GM19324 (cell line): ENCODE measurements at regions not wholly inside any gene's neighbourhood (a gene's known extent, or its start where the extent isn't known, plus 50 kb on each side); places are given as distances from the start of the nearest gene placed in this dataset.

ENCODE experiments used
- ATAC-seq: cut with Tn5 transposase; IDR thresholded peaks from one replicate; pipeline ENCODE4 v1.9.1; 2021; ENCODE audit warnings: mild to moderate bottlenecking, moderate library complexity; ENCODE audit not compliant: unreplicated experiment, low FRiP score

DNA sequence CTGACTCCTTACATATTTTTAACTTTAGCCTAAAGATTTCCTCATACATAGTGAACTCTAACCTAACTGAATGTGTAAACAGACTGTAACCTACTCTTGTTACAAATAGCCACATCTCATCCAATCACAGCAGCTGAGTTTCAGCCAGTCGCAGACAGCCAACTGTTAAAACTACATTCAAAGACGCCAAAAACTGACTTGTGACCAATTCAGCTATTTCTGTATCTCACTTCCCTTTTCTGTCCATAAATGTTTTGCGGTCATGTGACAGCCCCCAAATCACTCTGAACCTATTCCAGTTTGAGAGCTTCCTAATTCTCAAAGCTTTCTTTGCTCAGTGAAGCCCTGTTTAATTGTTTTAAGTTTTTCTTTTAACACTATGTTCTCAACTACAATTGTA is 2731.9 kb downstream of the ARAP2 start:
- ATAC-seq: no peak

DNA sequence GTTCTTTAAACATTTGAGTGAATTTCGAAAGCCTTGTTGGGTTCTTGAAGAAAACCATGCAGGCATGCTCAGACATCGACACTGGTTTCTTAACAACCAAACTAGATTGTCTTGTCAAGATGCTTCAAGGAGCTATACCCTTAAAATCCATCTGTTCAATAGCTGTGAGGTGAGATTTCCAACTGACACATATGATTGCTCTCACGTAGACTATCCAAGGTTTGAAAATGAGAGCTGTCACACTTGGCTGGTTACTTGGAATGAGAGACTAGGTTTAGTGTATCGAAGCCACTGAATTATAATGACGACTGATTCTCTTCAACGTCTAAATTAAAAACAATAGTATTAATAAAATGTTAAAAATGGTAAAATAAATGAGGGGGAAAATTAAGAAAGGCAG is 2725.5 kb downstream of the ARAP2 start:
- ATAC-seq: no peak

DNA sequence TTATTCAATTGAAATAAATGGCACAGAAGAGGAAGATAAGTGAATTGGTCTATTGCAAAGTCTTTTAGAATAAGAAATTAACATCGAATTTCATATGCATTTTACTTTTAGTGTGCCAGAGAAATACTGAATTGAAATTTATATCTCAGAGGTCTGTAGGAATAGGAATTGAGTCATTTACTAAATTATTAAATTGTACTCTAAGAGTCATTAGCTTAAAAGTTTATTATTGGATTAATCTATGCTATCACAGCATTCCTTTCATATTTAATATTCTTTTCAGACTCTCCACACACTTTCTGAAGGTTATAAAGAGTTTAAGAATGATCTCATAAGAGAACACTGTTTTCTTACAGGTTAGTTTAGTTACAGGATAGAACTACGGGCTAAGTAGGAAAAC is 2711.5 kb downstream of the ARAP2 start:
- no peak for ATAC-seq

DNA sequence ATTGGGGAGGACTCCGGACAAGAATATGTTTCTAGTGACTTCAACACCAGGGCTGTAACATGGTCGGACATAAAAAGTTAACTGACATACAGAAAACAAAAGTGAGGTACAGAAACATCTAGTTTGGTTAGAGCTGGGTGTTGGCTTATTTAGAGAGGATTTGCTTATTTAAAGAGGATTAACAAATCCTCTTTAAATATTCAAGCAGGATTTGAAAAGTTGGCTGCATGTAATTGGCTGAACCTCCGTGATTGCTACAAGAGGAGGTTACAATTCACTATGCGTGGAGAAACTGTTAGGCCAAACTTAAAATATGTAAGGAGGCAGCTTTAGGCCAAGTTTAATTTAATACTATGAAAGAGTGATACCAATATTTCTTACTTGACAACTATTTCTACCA is 2707.4 kb downstream of the ARAP2 start:
- ATAC-seq: no peak

DNA sequence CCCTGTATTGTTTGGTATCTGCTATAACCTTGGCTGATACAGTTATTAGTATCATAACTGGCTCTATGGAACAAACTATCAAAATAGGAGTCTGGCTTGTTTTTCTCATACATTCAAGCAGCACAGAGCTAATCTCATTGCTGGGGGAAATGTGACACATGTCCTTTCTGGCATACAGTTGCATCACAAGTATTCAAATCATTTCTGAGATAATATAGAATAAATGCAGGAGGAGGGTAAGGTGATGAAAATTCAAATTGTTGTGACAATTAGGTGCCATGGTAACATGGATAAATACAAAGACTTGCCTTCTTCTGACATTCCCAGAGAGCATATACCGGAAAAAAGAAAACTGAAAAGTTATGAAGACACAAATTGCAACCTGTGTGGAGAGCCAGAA is 2706.8 kb downstream of the ARAP2 start:
- no peak for ATAC-seq

DNA sequence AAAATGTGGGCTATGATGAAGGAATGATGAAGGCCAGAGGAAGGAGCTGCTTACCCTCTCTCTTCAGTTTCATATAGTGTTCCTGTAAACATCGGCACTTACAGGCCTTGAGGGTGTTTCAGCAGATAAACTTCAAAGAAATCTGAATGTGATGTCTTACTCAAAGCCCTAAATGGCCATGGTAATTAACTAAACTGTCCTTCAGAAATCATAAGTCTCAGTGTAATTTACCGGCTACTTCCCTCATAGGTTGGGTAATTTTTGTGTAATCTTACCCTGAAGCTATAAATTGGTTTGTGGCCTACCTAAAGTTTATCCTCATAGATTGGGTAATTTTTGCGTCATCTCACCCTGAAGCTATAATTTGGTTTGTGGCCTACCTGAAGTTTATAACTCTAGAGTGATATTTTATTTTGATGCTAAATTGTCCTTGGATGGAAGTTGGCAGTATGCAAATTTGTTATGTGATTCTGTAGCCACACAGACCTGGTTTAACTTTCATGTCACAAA is 2700.3 kb downstream of the ARAP2 start:
- ATAC-seq: no peak

DNA sequence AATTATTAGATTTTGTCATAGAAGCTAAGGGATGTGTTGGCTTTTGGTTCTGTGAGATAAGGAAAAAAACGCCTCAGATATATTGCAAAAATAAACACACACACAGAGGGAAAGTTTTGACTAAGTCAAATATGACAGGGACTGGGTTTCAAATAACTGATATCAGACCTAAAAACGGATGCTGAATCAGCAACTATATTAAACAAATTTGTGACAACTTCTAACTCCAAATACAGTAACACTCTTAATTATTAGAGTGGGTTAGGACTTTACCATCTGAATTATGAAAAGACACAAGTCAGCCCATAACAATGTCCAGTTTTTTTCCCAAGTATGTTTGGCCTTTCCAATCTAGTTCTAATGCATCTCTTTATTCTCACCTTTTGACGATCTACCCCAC is 2693.1 kb downstream of the ARAP2 start:
- ATAC-seq: no peak

DNA sequence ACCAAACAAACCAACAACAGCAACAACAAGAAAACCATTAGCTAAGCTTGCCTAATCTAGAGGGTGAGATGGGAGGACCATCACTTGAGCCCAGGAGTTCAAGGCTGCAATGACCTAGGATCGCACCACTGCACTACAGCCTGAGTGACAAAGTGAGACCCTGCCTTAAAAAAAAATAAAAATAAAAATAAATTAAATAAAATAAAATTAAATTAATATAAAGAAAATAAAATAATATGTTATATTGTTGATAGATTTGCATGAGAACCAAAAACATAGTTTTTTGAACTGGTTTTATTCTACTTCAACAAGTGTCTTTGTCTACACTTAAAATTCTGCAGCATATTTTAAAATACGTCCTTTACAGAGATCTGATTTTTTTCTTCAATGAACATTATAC is 2683.1 kb downstream of the ARAP2 start:
- no peak for ATAC-seq

DNA sequence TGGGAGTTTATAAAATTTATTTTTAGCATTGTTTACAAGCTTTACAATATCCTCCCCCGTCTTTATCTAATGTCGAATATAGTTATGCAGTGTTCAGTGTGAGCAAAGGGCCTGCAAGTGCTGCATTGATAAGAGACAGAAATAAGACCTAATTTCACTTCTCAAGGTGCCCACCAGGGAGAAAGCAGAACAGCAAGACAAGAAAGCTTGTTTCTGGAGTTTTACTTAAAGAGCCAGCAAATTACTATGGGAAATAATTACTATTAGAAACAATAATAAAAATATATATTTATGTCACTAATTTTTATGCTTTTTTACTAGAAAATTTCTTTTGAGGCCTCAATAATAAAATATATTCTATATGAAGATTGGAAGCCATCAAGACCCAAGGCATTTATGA is 2677.7 kb downstream of the ARAP2 start:
- no peak for ATAC-seq

DNA sequence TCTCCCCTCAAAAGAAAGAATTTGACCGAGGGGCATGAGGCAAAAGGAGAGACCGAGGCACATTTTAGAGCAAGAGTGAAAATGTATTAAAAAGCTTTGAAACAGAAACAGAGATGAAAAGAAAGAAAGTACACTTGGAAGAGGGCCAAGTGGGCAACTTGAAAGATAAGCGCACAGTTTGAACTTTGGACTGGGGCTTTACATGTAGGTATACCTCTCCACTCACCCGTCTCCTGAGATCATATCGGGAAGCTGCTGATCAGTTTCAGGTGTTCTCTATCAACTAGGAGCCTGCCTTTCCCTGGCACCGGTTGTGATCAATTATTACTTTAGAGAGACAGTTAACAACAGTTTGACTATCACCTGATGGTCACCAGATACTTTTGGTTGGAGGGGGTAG is 2666.5 kb downstream of the ARAP2 start:
- ATAC-seq: no peak

DNA sequence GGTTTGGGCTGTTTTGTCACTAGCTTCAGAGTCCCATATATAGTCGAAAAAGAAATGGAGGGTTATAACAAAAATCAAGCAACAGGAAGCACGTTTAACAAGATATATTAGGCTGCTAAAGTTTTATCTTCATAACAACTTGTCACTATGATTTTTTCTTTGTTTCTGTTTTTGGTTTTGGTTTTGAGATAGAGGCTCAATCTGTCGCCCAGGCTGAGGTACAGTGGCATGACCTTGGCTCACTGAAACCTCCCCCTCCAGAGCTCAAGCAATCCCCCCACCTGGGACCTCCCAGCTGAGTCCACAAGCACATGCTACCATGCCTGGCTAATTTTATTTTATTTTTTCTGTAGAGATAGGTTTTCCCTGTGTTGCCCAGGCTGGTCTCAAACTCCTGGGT is 2664.4 kb downstream of the ARAP2 start:
- ATAC-seq: no peak

DNA sequence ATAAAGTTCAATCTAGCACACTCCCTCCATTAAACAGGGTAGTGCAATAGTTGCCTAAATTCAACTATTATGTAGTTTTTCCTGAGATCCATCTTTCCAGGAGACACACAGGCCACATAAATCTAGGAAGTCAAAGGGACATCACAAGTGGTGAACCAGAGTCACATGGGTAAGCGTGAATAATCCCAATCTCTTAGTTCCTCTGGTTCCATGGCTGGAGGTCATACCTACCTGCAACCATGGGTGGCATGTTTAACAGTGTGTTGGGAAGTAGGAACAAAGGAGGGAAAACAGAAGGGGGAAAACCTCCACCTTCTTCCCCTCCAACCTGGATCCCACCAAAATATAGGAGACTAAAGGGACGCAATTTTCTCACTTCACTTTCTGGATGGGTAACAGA is 2651.6 kb downstream of the ARAP2 start:
- ATAC-seq: no peak

DNA sequence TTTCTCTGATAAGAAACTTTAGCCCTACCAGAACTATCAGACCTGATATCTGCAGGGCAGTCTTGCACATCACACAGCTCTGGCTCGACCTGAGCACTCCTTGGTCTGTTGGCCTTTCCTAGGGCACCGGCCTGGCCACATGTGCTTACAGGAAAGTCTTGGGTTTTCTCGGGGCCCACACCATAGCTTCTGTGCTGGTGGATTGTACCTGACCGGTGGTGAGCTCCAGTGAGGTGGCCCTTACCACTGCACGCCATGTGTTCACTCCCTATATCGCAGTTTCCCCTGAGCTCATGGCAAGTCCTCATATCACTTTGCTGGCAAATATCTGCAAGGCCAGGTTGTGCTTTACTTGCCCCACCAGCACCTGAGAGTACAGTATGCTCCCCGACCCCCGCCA is 2637.4 kb downstream of the ARAP2 start:
- no peak for ATAC-seq

DNA sequence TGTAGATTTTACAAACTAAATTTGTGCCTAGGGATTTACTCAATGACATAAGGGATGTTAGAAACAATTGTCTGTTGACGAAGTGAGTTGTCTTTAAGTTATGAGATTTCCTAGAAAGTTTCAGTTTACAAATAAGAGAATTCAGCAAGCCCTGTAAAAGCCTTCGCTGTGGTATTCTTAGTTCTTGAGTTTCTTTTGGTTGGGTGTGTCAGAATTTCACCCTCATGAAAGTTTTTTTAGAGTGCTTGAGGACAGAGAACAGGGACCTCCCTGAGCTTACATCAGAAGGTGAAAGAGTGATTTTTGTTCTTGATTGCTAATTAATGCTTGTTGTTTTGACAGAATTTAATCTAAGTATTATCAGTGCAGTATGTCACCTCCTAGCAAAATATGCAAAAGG is 2628.2 kb downstream of the ARAP2 start:
- ATAC-seq: no peak

DNA sequence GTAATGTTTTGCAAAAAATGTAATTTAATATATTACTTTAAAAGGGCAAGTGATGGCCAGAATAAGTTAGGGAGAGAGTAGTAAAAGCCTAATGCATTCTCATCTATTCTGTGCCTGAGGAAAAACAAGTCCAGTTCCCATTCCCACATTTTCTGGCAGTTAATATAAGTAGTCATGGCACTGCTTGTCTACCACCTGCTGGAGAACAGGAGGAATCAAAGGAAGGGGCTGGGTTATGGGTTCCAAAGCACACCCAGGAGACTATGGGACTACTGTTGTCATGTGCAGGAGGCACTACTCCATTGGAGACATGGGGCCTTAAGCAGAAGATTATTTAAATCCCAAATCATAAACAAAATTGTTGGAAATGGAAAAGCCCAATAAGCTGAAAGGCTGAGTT is 2618.6 kb downstream of the ARAP2 start:
- no peak for ATAC-seq

DNA sequence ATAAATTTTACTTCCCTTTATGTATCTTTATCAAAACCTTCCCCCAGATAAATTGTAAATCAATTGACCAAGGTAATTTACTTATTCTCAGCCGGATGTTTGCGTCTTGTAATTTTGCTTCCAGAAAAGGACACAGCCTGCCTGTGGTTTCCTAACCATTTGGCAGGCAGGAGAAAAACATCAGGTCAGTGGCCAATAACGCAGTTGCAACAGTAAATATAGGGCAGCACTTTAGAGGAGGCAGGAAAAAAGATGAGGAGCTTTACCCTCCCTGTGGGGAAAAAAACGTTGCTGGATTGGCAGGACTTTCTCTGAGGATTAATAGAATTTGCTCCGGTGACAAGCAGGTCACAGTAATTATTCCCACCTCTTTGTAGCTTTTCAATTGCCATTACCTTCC is 2618.1 kb downstream of the ARAP2 start:
- no peak for ATAC-seq

DNA sequence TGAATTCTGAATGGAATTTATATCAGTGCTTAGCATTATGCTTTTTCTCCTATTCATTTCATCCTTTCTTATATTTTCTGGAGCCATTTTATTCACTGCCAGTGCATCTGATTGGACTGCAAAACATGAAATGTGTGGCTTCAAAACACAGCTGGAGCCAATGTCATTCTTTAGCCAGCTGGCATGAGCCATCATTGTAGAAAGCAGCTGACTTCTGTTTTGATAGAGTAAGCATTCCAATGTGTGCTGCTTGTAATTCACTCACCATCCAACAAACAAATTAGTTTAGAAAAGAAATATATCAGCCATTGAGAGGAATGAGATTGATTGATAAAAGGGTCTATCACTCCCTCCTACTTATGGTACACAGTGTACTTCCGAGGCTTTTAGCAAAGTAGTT is 2616.0 kb downstream of the ARAP2 start:
- no peak for ATAC-seq

DNA sequence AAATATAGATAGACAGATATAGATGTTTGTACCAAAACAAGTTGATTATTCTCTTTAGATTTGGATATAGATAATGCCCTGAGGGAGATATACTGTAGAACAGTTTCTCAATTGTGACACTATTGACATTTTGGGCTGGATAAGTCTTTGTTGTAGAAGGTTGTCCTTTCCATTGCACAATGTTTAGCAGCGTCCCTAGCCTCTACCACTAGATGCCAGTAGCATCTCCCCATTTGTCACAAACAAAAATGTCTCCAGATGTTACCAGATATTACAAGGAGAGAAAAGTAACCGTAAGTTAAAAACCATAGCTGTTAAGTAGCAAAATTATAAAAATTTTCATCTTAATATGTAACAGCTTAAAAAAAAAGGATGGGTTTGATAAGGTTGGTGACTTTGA is 2595.3 kb downstream of the ARAP2 start:
- no peak for ATAC-seq

DNA sequence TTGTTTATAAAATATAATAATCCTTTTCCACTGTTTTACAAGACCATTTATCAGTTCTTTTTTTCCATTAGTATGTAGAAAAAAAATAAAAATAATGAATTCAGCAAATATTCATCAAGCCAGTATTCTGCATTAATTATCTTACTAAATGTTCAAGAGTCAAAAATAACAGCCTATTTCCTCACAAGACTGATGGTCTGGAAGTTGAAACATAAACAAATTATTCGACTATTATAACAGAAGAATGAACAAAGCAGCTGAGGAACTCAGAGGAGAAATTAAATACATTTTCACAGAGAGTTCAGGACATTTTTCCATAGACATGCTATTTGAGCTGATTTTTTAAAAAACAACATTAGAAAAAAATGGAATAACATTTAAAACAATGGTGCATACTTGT is 2594.8 kb downstream of the ARAP2 start:
- ATAC-seq: no peak

DNA sequence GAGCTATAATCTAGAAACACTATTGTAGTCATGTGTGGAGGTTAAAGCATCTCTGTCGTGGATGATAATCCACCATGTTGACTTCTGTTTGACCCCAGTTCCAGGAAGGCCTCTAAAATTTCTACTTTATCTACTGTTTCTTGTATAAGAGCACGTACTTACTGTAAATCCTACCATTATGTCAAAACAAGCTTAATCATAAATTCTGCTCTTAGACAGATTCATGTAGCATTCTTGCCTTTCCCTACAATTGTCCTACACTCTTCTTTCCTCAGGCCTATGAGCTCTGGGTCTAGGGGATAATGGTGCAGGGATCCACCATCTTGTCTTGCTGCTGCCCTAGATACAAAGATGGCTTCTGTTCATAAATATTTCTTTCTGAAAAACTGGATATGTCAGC is 2594.3 kb downstream of the ARAP2 start:
- no peak for ATAC-seq

DNA sequence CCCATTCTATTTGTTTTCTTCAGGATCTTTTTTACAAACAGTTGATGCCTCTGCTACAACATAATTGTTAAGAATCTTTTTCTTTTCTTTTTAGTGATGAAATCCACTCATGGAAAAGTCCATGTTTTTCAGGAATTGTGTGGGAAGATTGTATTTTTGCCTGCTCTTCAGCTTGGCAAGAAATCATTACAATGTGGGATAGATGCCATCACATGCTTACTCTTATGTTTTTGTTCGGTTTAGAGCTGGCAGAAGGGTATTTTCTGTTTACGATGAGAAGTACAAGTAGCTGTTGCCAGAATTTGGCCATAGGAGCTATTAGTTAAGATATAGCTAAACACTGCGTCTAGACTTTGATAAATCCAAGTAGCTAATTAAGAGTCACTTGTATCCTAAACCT is 2585.3 kb downstream of the ARAP2 start:
- ATAC-seq: no peak

DNA sequence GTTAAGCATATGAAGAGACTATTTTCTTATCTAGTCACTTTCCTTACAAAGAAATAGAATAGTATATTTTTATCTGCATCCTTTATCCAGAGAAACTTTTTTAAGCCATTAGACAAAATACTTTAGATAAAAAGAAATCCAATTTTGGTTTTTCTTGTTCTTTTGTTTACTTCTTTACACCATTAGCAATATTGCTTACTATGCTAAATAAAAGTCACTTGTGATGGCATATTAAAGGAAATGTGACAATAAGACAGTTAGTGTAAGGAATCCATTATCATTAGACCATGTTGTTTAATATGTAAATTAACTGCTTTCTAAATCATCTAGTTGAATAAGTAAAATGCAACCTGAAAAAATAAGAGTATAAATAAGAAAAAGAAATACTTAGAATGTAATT is 2582.7 kb downstream of the ARAP2 start:
- no peak for ATAC-seq

DNA sequence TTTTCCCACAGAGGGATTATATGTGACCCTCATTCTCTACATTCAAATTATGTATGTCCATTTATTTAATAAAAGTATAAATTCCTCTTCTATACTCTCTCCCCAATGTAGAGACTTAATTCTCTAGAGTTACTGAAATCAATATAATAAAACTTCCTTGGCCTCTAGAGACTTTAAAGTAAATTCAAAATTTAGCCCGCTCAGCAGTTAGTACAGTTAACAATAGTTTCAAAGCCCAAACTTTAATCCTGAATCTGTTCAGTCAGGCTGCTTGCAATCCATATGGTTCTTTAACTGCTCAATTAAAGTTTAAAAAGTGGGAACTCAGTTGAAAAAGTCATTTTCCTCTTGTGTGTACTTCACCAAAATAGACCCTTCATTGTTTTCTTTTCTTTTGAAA is 2558.4 kb downstream of the ARAP2 start:
- no peak for ATAC-seq

DNA sequence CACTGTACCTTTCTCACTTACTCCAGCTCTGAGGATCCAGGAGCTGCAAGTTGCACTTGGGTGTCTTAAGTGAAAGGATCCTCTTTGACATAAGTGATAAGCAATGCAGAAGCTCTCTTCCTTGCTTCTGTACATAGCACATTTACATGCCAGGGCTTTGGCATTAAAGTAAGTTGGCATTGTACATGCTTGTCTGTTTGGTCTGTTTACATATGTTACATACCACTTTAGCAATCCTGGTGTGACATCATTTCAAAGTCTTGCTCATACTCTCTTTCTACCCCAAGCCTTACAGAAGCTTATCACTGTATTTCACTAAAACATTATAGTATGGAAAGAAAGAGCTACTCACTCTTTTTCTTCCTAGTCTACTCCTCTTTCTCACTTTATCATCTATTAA is 2548.3 kb downstream of the ARAP2 start:
- no peak for ATAC-seq
